Upper lobe of left lung (tissue), 6 donors: ENCODE measurements at regions not wholly inside any gene's neighbourhood (a gene's known extent, or its start where the extent isn't known, plus 50 kb on each side); places are given as distances from the start of the nearest gene placed in this dataset.

Experiments used
- ATAC-seq, 2 donors: fragments of 200-7000 bp; cut with Tn5 transposase; one replicate each; pipeline ENCODE4 v1.9.1; 2022; ENCODE audit warnings: mild to moderate bottlenecking in 2 of 2, moderate library complexity in 2 of 2; ENCODE audit not compliant: low FRiP score in 2 of 2
- DNase-seq, 2 donors: peaks; one replicate each; pipeline ENCODE4 v3.0.0-alpha.2; 2019 to 2020
- H3K27ac ChIP-seq, 4 donors: fragments of 200-600 bp; sonication (generic); one replicate each; pipeline ENCODE4 v1.5.1; 2016 to 2019
- H3K27me3 ChIP-seq, 4 donors: fragments of 200-600 bp; sonication (generic); one replicate each; pipeline ENCODE4 v1.5.1; 2017 to 2019
- H3K36me3 ChIP-seq, 4 donors: fragments of 200-600 bp; sonication (generic); one replicate each; pipeline ENCODE4 v1.5.1; 2016 to 2019
- H3K4me1 ChIP-seq, 4 donors: fragments of 200-600 bp; sonication (generic); one replicate each; pipeline ENCODE4 v1.5.1; 2018 to 2019
- H3K4me3 ChIP-seq, 4 donors: fragments of 200-600 bp; sonication (generic); one replicate each; pipeline ENCODE4 v1.5.1; 2017 to 2019; ENCODE audit warnings: mild to moderate bottlenecking in 2 of 4, moderate library complexity in 1 of 4
- H3K9me3 ChIP-seq, 4 donors: fragments of 200-600 bp; sonication (generic); one replicate each; pipeline ENCODE4 v1.5.1; 2018 to 2019
- CTCF ChIP-seq, 6 experiments: fragments of 450-650 bp in 4 of 6; fragments of 200-600 bp in 2 of 6; sonication (generic) in 2 of 6; IDR thresholded peaks; one replicate each; pipeline ENCODE4 v1.5.1; 2016 to 2019; ENCODE audit warnings: antibody characterized with exemption in 6 of 6
- EP300 ChIP-seq, 4 donors: sonication (generic); formaldehyde crosslinking; IDR thresholded peaks; one replicate each; pipeline ENCODE4 v1.5.1; 2017; ENCODE audit warnings: antibody characterized with exemption in 4 of 4, control low read depth in 2 of 4
- POLR2A ChIP-seq, 4 donors: fragments of 450-650 bp; IDR thresholded peaks; one replicate each; pipeline ENCODE4 v1.5.1; 2016 to 2017; ENCODE audit warnings: antibody characterized with exemption in 4 of 4, mild to moderate bottlenecking in 2 of 4
- POLR2AphosphoS5 ChIP-seq, 2 donors: sonication (generic); formaldehyde crosslinking; IDR thresholded peaks; one replicate each; pipeline ENCODE4 v1.5.1; 2017; ENCODE audit warnings: antibody characterized with exemption in 2 of 2
- WGBS, 2 donors: methylation state at CpG; one replicate each; pipeline ENCODE4 v1.1.5; 2017 to 2018; 5-methylcytosine and 5-hydroxymethylcytosine counted together
- donor health status: DM: no; HTN: no; CAD: no; lungs with moderate emphysema.
- donor health status: DM: no; HTN: yes; CAD: no; lungs with severe emphysema.

GRCh38 chr17:12261354-12261753 is 240.7 kb downstream of the MAP2K4 start:
- H3K4me1 ChIP-seq: no peaks in the 10 kb centered on the region
- H3K27me3 ChIP-seq: no peaks in the 10 kb centered on the region
- H3K9me3 ChIP-seq: no peaks in the 10 kb centered on the region
- no peak overlapping the region for H3K4me3 ChIP-seq
- H3K27ac ChIP-seq: no peak overlapping the region
- DNase-seq (no peak), ATAC-seq (no peak)
- no peaks in the 10 kb centered on the region for H3K36me3 ChIP-seq
- no peak for TF ChIP-seq POLR2A (IDR thresholded peaks at IDR 0.05)
- TF ChIP-seq CTCF (IDR thresholded peaks at IDR 0.05): no peak
- no peak for TF ChIP-seq EP300 (IDR thresholded peaks at IDR 0.05)
- TF ChIP-seq POLR2AphosphoS5 (IDR thresholded peaks at IDR 0.05): no peak
- WGBS, 2 donors: 93 to 97% methylated on average over 10 of the region's 10 CpGs

DNA sequence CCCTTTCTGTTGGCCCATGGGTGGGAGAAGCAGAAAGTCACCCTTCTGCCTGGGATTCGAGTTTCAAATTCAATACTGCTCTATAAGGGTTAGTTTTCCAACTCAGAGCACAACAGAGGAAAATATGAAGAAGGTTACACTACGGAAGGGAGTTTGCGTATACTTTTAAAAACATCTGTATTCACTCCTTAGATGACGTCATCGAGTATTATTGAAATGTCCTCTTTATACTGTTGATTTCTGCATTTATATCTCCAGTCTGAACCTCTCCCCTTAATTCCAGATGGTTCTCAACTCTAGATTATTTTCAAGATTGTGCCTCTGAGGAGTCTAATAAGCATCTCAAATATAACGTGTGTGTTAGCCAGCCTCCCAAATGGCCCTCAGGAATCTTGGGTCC is 249.1 kb downstream of the MAP2K4 start:
- 76 to 77% methylated on average over 6 of the region's 6 CpGs for WGBS, 2 donors
- no peak for DNase-seq
- ATAC-seq: no peak
- Histone ChIP-seq H3K4me3 (no peak overlapping the region), H3K36me3 (no peaks in the 10 kb centered on the region), H3K27me3 (no peaks in the 10 kb centered on the region), H3K27ac (no peak overlapping the region), H3K9me3 (peaks cover 0 to 7% (median 2%) of the 10 kb centered on the region in 4 donors), H3K4me1 (no peaks in the 10 kb centered on the region)
- TF ChIP-seq POLR2AphosphoS5 (IDR thresholded peaks at IDR 0.05): no peak
- TF ChIP-seq POLR2A (IDR thresholded peaks at IDR 0.05): no peak
- TF ChIP-seq EP300 (IDR thresholded peaks at IDR 0.05): no peak
- TF ChIP-seq CTCF (IDR thresholded peaks at IDR 0.05): no peak

DNA sequence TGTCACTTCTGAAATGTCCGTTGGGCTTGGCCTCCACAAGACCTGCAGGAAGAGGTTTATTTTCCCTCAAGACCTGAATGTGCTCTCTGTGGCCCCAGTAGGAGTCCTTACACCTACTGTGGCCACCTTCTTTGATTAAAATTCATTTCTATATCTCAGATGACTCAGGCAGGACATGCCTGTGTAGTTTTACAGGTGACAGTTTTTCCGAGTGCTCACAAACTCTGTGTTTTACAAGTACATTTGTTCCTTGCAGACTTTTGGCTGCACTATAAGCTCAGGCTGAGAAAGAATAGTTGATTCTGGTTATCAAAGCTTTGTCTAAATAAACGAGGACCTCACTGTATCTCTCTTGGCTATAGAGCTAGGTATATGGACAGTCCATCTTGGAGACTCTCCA is 257.1 kb downstream of the MAP2K4 start:
- ATAC-seq (no peak), DNase-seq (no peak)

DNA sequence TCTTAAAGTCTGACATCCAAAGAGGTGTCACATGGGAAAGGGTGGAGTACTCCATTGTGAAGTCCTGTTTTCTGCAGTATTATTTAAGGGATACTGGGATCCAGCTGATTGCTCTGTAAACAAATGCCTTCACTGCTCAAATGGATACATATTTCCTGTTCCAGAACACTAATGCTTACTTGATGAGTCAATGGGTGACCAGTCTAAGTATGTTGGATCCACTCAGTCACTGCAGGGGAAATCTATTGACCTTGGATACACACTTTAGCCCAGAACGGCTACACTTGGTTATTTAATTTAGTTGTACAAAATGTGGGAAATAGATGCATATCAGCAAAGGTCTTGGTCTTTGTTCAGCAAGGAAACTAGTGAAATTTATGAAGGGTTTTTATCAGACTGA is 261.4 kb downstream of the MAP2K4 start:
- 21 to 57% methylated on average over 1 of the region's 1 CpG for WGBS, 2 donors
- Histone ChIP-seq H3K9me3 (no peaks in the 10 kb centered on the region), H3K4me1 (no peaks in the 10 kb centered on the region), H3K27ac (no peak overlapping the region), H3K36me3 (no peaks in the 10 kb centered on the region), H3K27me3 (no peaks in the 10 kb centered on the region), H3K4me3 (no peak overlapping the region)
- TF ChIP-seq POLR2AphosphoS5 (IDR thresholded peaks at IDR 0.05): no peak
- no peak for TF ChIP-seq EP300 (IDR thresholded peaks at IDR 0.05)
- TF ChIP-seq CTCF (IDR thresholded peaks at IDR 0.05): no peak
- no peak for TF ChIP-seq POLR2A (IDR thresholded peaks at IDR 0.05)
- ATAC-seq (no peak), DNase-seq (no peak)

More for the DNA sequence above, 257.1 kb downstream of the MAP2K4 start:
- Histone ChIP-seq H3K4me1 (no peaks in the 10 kb centered on the region), H3K36me3 (no peaks in the 10 kb centered on the region), H3K4me3 (no peak overlapping the region), H3K27me3 (no peaks in the 10 kb centered on the region), H3K9me3 (peaks cover 0 to 7% (median 2%) of the 10 kb centered on the region in 4 donors), H3K27ac (no peak overlapping the region)
- TF ChIP-seq POLR2A (IDR thresholded peaks at IDR 0.05): no peak
- no peak for TF ChIP-seq POLR2AphosphoS5 (IDR thresholded peaks at IDR 0.05)
- TF ChIP-seq CTCF (IDR thresholded peaks at IDR 0.05): no peak
- no peak for TF ChIP-seq EP300 (IDR thresholded peaks at IDR 0.05)
- WGBS, 2 donors: 65 to 77% methylated on average over 3 of the region's 3 CpGs

GRCh38 chr17:12287953-12288352 is 267.3 kb downstream of the MAP2K4 start:
- ATAC-seq (no peak), DNase-seq (no peak)

More at GRCh38 chr17:12287953-12288352, 267.3 kb downstream of the MAP2K4 start:
- no peak overlapping the region for H3K4me3 ChIP-seq
- 31 to 40% methylated on average over 2 of the region's 2 CpGs for WGBS, 2 donors
- no peaks in the 10 kb centered on the region for H3K9me3 ChIP-seq
- H3K27ac ChIP-seq: no peak overlapping the region
- no peaks in the 10 kb centered on the region for H3K36me3 ChIP-seq
- TF ChIP-seq CTCF (IDR thresholded peaks at IDR 0.05) (no peak), POLR2AphosphoS5 (IDR thresholded peaks at IDR 0.05) (no peak), POLR2A (IDR thresholded peaks at IDR 0.05) (no peak), EP300 (IDR thresholded peaks at IDR 0.05) (no peak)
- no peaks in the 10 kb centered on the region for H3K27me3 ChIP-seq
- H3K4me1 ChIP-seq: no peaks in the 10 kb centered on the region
